T-helper 17 cell (primary cell): ENCODE measurements at regions not wholly inside any gene's neighbourhood (a gene's known extent, or its start where the extent isn't known, plus 50 kb on each side); places are given as distances from the start of the nearest gene placed in this dataset.

Source experiments
- ATAC-seq: fragments of 150-1000 bp; cut with Tn5 transposase; 2 replicates; pipeline ENCODE4 v1.10.0; 2021; ENCODE audit warnings: mild to moderate bottlenecking, moderate library complexity
- DNase-seq, 3 donors: peaks; one replicate each; pipeline versions ENCODE4 v3.0.0 to v3.0.0-alpha.2; 2020 to 2021
- H3K9me3 ChIP-seq: one replicate; pipeline ENCODE4 v1.7.0; 2013; ENCODE audit warnings: low read length, mild to moderate bottlenecking; ENCODE audit not compliant: control insufficient read depth, poor library complexity, severe bottlenecking
- H3K27ac Mint-ChIP-seq: one replicate; pipeline ENCODE4 v1.8.0; 2022; ENCODE audit warnings: mild to moderate bottlenecking, moderate library complexity, mixed read lengths
- H3K27me3 Mint-ChIP-seq: one replicate; pipeline ENCODE4 v1.8.0; 2022; ENCODE audit warnings: mixed read lengths
- H3K36me3 Mint-ChIP-seq: one replicate; pipeline ENCODE4 v1.8.0; 2022; ENCODE audit warnings: low read depth, mixed read lengths
- H3K4me1 Mint-ChIP-seq: one replicate; pipeline ENCODE4 v1.8.0; 2022; ENCODE audit warnings: mild to moderate bottlenecking, mixed read lengths
- H3K4me3 Mint-ChIP-seq: one replicate; pipeline ENCODE4 v1.8.0; 2022; ENCODE audit warnings: mild to moderate bottlenecking, moderate library complexity, mixed read lengths

- ATAC-seq (no peak), DNase-seq (no peak)
- H3K9me3 ChIP-seq: no peaks in the 10 kb centered on the region
- Mint-ChIP-seq H3K27me3 (peaks cover 29% of the 10 kb centered on the region), H3K36me3 (no peaks in the 10 kb centered on the region), H3K27ac (no peak overlapping the region), H3K4me3 (no peak overlapping the region), H3K4me1 (no peaks in the 10 kb centered on the region)
Observed at GRCh38 chr17:68749349-68750207, 148.4 kb upstream of the FAM20A start.

- H3K27ac Mint-ChIP-seq: no peak overlapping the region
- H3K4me3 Mint-ChIP-seq: no peak overlapping the region
- ATAC-seq: no peak
- no peaks in the 10 kb centered on the region for H3K9me3 ChIP-seq
- no peaks in the 10 kb centered on the region for H3K36me3 Mint-ChIP-seq
- DNase-seq: no peak
- peaks cover 30% of the 10 kb centered on the region for H3K27me3 Mint-ChIP-seq
- no peaks in the 10 kb centered on the region for H3K4me1 Mint-ChIP-seq
Observed at GRCh38 chr17:68748381-68748780, 147.2 kb upstream of the FAM20A start.

- no peaks in the 10 kb centered on the region for H3K4me1 Mint-ChIP-seq
- H3K27ac Mint-ChIP-seq: no peak overlapping the region
- H3K36me3 Mint-ChIP-seq: no peaks in the 10 kb centered on the region
- ATAC-seq (no peak), DNase-seq (no peak)
- no peaks in the 10 kb centered on the region for H3K9me3 ChIP-seq
- H3K4me3 Mint-ChIP-seq: no peak overlapping the region
- peaks cover 37% of the 10 kb centered on the region for H3K27me3 Mint-ChIP-seq
Observed at GRCh38 chr17:68740555-68741447, 139.6 kb upstream of the FAM20A start.

GRCh38 chr17:68737761-68738443 is 136.7 kb upstream of the FAM20A start:
- DNase-seq (no peak), ATAC-seq (no peak)
- no peak overlapping the region for H3K27ac Mint-ChIP-seq
- H3K27me3 Mint-ChIP-seq: peaks cover 26% of the 10 kb centered on the region
- H3K4me1 Mint-ChIP-seq: no peaks in the 10 kb centered on the region
- H3K4me3 Mint-ChIP-seq: no peak overlapping the region
- H3K9me3 ChIP-seq: no peaks in the 10 kb centered on the region
- no peaks in the 10 kb centered on the region for H3K36me3 Mint-ChIP-seq

GRCh38 chr17:68734931-68735330 is 133.8 kb upstream of the FAM20A start:
- Mint-ChIP-seq H3K4me3 (no peak overlapping the region), H3K27ac (no peak overlapping the region), H3K36me3 (no peaks in the 10 kb centered on the region), H3K4me1 (no peaks in the 10 kb centered on the region), H3K27me3 (peaks cover 28% of the 10 kb centered on the region)
- H3K9me3 ChIP-seq: no peaks in the 10 kb centered on the region
- ATAC-seq (no peak), DNase-seq (no peak)

GRCh38 chr17:68734187-68734900 is 133.2 kb upstream of the FAM20A start:
- Mint-ChIP-seq H3K4me1 (no peaks in the 10 kb centered on the region), H3K27ac (no peak overlapping the region), H3K27me3 (peaks cover 28% of the 10 kb centered on the region), H3K4me3 (no peak overlapping the region), H3K36me3 (no peaks in the 10 kb centered on the region)
- no peaks in the 10 kb centered on the region for H3K9me3 ChIP-seq
- DNase-seq (no peak), ATAC-seq (no peak)

GRCh38 chr17:68733241-68734176 is 132.3 kb upstream of the FAM20A start:
- DNase-seq: no peak
- Mint-ChIP-seq H3K27me3 (peaks cover 23% of the 10 kb centered on the region), H3K4me1 (no peaks in the 10 kb centered on the region), H3K4me3 (no peak overlapping the region), H3K36me3 (no peaks in the 10 kb centered on the region), H3K27ac (no peak overlapping the region)
- no peaks in the 10 kb centered on the region for H3K9me3 ChIP-seq
- ATAC-seq: no peak

- no peaks in the 10 kb centered on the region for H3K9me3 ChIP-seq
- no peaks in the 10 kb centered on the region for H3K36me3 Mint-ChIP-seq
- DNase-seq (no peak), ATAC-seq (no peak)
- no peak overlapping the region for H3K27ac Mint-ChIP-seq
- no peaks in the 10 kb centered on the region for H3K4me1 Mint-ChIP-seq
- no peak overlapping the region for H3K4me3 Mint-ChIP-seq
- peaks cover 17% of the 10 kb centered on the region for H3K27me3 Mint-ChIP-seq
Observed at GRCh38 chr17:68732301-68732749, 131.2 kb upstream of the FAM20A start.

GRCh38 chr17:68731465-68731864 is 130.3 kb upstream of the FAM20A start:
- no peak for ATAC-seq
- DNase-seq: no peak
- peaks cover 23% of the 10 kb centered on the region for H3K27me3 Mint-ChIP-seq
- no peaks in the 10 kb centered on the region for H3K4me1 Mint-ChIP-seq
- H3K4me3 Mint-ChIP-seq: no peak overlapping the region
- no peak overlapping the region for H3K27ac Mint-ChIP-seq
- H3K9me3 ChIP-seq: no peaks in the 10 kb centered on the region
- no peaks in the 10 kb centered on the region for H3K36me3 Mint-ChIP-seq

- Mint-ChIP-seq H3K27ac (no peak overlapping the region), H3K36me3 (no peaks in the 10 kb centered on the region), H3K27me3 (peaks cover 46% of the 10 kb centered on the region), H3K4me1 (no peaks in the 10 kb centered on the region), H3K4me3 (no peak overlapping the region)
- DNase-seq: no peak
- H3K9me3 ChIP-seq: no peaks in the 10 kb centered on the region
- ATAC-seq: no peak
Observed at GRCh38 chr17:68719431-68719830, 118.3 kb upstream of the FAM20A start.

GRCh38 chr17:68718926-68719325 is 117.8 kb upstream of the FAM20A start:
- Mint-ChIP-seq H3K27ac (no peak overlapping the region), H3K36me3 (no peaks in the 10 kb centered on the region), H3K4me1 (no peaks in the 10 kb centered on the region), H3K27me3 (peaks cover 46% of the 10 kb centered on the region), H3K4me3 (no peak overlapping the region)
- no peak for ATAC-seq
- DNase-seq: no peak
- H3K9me3 ChIP-seq: no peaks in the 10 kb centered on the region

- Mint-ChIP-seq H3K27me3 (peaks cover 46% of the 10 kb centered on the region), H3K4me1 (no peaks in the 10 kb centered on the region), H3K27ac (no peak overlapping the region), H3K36me3 (no peaks in the 10 kb centered on the region), H3K4me3 (no peak overlapping the region)
- DNase-seq (no peak), ATAC-seq (no peak)
- H3K9me3 ChIP-seq: no peaks in the 10 kb centered on the region
Observed at GRCh38 chr17:68718465-68718864, 117.3 kb upstream of the FAM20A start.
